ENCODE measurements at regions not wholly inside any gene's neighbourhood (a gene's known extent, or its start where the extent isn't known, plus 50 kb on each side); places are given as distances from the start of the nearest gene placed in this dataset.

DNA sequence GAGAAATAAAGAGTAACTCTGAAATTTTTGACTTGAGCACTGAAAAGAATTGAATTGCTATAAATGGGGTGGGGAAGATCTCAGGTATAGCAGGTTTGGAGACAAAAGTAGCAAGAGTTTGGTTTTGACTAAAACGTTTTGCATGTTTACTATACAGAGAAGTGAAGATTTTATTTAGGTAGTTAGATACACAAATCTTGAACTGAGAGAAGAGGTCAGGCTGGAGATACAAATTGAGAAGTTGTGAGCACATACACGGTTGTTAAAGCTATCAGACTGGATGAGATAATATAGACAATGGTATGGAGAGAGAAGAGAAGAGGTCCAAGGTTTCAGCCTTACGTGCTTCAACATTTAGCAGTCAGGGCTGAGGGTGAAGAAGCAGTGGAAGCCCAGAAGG is 420.9 kb downstream of the FOXO1 start:
- no peak for TF ChIP-seq ZFX (IDR thresholded peaks at IDR 0.05)
- TF ChIP-seq, protein P1, sequence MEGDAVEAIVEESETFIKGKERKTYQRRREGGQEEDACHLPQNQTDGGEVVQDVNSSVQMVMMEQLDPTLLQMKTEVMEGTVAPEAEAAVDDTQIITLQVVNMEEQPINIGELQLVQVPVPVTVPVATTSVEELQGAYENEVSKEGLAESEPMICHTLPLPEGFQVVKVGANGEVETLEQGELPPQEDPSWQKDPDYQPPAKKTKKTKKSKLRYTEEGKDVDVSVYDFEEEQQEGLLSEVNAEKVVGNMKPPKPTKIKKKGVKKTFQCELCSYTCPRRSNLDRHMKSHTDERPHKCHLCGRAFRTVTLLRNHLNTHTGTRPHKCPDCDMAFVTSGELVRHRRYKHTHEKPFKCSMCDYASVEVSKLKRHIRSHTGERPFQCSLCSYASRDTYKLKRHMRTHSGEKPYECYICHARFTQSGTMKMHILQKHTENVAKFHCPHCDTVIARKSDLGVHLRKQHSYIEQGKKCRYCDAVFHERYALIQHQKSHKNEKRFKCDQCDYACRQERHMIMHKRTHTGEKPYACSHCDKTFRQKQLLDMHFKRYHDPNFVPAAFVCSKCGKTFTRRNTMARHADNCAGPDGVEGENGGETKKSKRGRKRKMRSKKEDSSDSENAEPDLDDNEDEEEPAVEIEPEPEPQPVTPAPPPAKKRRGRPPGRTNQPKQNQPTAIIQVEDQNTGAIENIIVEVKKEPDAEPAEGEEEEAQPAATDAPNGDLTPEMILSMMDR (conservative IDR thresholded peaks at IDR 0.05) = no peak
- H3K27ac ChIP-seq = no peak overlapping the region

GRCh38 chr13:40247845-40248244 is 418.6 kb downstream of the FOXO1 start:
- TF ChIP-seq, protein P1 (conservative IDR thresholded peaks at IDR 0.05) = no peak
- TF ChIP-seq ZFX (IDR thresholded peaks at IDR 0.05) = no peak

GRCh38 chr13:40251343-40252032 is 415.0 kb downstream of the FOXO1 start:
- H3K27ac ChIP-seq = no peak overlapping the region
- TF ChIP-seq ZFX (IDR thresholded peaks at IDR 0.05) = no peak
- TF ChIP-seq, protein P1 (conservative IDR thresholded peaks at IDR 0.05) = no peak

More at GRCh38 chr13:40247845-40248244, 418.6 kb downstream of the FOXO1 start:
- H3K27ac ChIP-seq = no peak overlapping the region

- no peak overlapping the region for H3K27ac ChIP-seq
- no peak for TF ChIP-seq ZFX (IDR thresholded peaks at IDR 0.05)
- TF ChIP-seq, protein P1 (conservative IDR thresholded peaks at IDR 0.05) = no peak
Observed at GRCh38 chr13:40252241-40252640, 414.2 kb downstream of the FOXO1 start.

DNA sequence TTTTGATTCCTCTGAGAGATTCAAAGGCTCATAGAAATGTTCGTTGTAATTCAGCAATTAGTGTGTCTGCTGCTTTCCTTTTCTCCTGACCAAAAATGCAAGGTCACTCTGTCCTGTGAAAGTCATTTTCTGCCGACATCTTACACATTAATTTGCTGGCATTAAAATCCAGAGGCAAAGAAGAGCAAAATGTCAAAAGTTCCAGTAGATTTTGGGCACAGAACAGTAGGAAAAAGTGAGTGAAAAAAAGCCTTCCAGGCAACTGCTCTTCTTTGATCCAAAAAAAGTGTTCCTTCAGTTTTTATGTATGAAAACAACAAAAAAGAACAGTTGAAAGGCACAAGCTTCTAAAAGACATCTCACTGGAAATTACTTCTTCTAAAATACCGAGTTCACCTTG is 413.8 kb downstream of the FOXO1 start:
- TF ChIP-seq, protein P1 (conservative IDR thresholded peaks at IDR 0.05) = no peak
- no peak for TF ChIP-seq ZFX (IDR thresholded peaks at IDR 0.05)
- no peak overlapping the region for H3K27ac ChIP-seq

GRCh38 chr13:40254394-40254793 is 412.0 kb downstream of the FOXO1 start:
- TF ChIP-seq, protein P1 (conservative IDR thresholded peaks at IDR 0.05) = no peak
- no peak for TF ChIP-seq ZFX (IDR thresholded peaks at IDR 0.05)
- H3K27ac ChIP-seq = no peak overlapping the region

DNA sequence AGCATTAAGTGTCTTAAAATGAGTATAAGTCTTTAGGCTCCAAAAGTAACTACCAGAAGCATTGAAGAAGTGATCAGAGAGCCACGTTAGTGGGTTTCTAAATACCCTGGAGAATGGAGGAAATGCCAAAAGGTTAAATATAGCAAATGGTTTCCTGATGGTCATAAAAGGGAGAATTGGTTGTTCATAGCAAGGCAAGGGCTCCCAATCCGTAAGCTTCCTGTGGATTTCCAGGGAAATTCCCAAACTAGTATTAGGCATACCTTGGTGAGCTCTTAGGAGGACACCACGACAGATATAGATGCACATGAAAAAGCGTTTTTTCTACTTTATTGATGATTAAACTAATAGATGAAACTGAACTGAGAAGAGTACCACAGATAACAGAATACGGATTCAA is 410.9 kb downstream of the FOXO1 start:
- H3K27ac ChIP-seq = no peak overlapping the region
- TF ChIP-seq ZFX (IDR thresholded peaks at IDR 0.05) = no peak
- TF ChIP-seq, protein P1 (conservative IDR thresholded peaks at IDR 0.05) = no peak

Measured in C4-2B (cell line).